Stimulated activated memory B cell treated with anti-CD40 and anti-IgM and Interleukin-4, amounts not matched to agents 10 μg/mL and 1 μg/mL and 100 μg/mL, for 72 hours (primary cell): ENCODE measurements at regions not wholly inside any gene's neighbourhood (a gene's known extent, or its start where the extent isn't known, plus 50 kb on each side); places are given as distances from the start of the nearest gene placed in this dataset.

Source experiments
- ATAC-seq: fragments of 150-1000 bp; cut with Tn5 transposase; 2 replicates; pipeline ENCODE4 v1.10.0; 2021
- H3K27ac Mint-ChIP-seq: one replicate; pipeline ENCODE4 v1.8.0; 2022; ENCODE audit warnings: mild to moderate bottlenecking, mixed read lengths
- H3K27me3 Mint-ChIP-seq: one replicate; pipeline ENCODE4 v1.8.0; 2022; ENCODE audit warnings: mixed read lengths
- H3K36me3 Mint-ChIP-seq: one replicate; pipeline ENCODE4 v1.8.0; 2022; ENCODE audit warnings: mixed read lengths
- H3K4me1 Mint-ChIP-seq: one replicate; pipeline ENCODE4 v1.8.0; 2022; ENCODE audit warnings: mixed read lengths
- H3K4me3 Mint-ChIP-seq: one replicate; pipeline ENCODE4 v1.8.0; 2022; ENCODE audit warnings: mild to moderate bottlenecking, moderate library complexity, mixed read lengths
- H3K9me3 Mint-ChIP-seq: one replicate; pipeline ENCODE4 v1.8.0; 2022; ENCODE audit warnings: mixed read lengths

- no peak for ATAC-seq
- no peaks in the 10 kb centered on the region for H3K27me3 Mint-ChIP-seq
Measured at GRCh38 chrX:20767346-20767745, 500.6 kb upstream of the RPS6KA3 start.

GRCh38 chrX:20756585-20756984, 489.9 kb upstream of the RPS6KA3 start:
- ATAC-seq: no peak
- Mint-ChIP-seq H3K36me3 (no peaks in the 10 kb centered on the region), H3K27me3 (no peaks in the 10 kb centered on the region), H3K4me3 (no peak overlapping the region), H3K9me3 (no peaks in the 10 kb centered on the region), H3K27ac (no peak overlapping the region), H3K4me1 (no peaks in the 10 kb centered on the region)

More at GRCh38 chrX:20767346-20767745, 500.6 kb upstream of the RPS6KA3 start:
- Mint-ChIP-seq H3K36me3 (no peaks in the 10 kb centered on the region), H3K27ac (no peak overlapping the region), H3K4me3 (no peak overlapping the region), H3K4me1 (no peaks in the 10 kb centered on the region), H3K9me3 (peaks cover 4% of the 10 kb centered on the region)

- Mint-ChIP-seq H3K4me1 (no peaks in the 10 kb centered on the region), H3K4me3 (no peak overlapping the region), H3K9me3 (no peaks in the 10 kb centered on the region), H3K36me3 (no peaks in the 10 kb centered on the region), H3K27me3 (no peaks in the 10 kb centered on the region), H3K27ac (no peak overlapping the region)
- ATAC-seq: no peak
Measured at GRCh38 chrX:20753076-20753475, 486.4 kb upstream of the RPS6KA3 start.

GRCh38 chrX:20746690-20747089, 480.0 kb upstream of the RPS6KA3 start:
- Mint-ChIP-seq H3K36me3 (no peaks in the 10 kb centered on the region), H3K4me3 (no peak overlapping the region), H3K9me3 (no peaks in the 10 kb centered on the region), H3K4me1 (no peaks in the 10 kb centered on the region), H3K27me3 (no peaks in the 10 kb centered on the region), H3K27ac (no peak overlapping the region)
- ATAC-seq: no peak

- Mint-ChIP-seq H3K27me3 (no peaks in the 10 kb centered on the region), H3K4me3 (no peak overlapping the region), H3K4me1 (peaks cover 5% of the 10 kb centered on the region), H3K27ac (no peak overlapping the region), H3K36me3 (no peaks in the 10 kb centered on the region), H3K9me3 (no peaks in the 10 kb centered on the region)
- no peak for ATAC-seq
Measured at GRCh38 chrX:20743046-20743445, 476.3 kb upstream of the RPS6KA3 start.

- ATAC-seq: no peak
- H3K4me1 Mint-ChIP-seq: peaks cover 5% of the 10 kb centered on the region
- no peaks in the 10 kb centered on the region for H3K27me3 Mint-ChIP-seq
- H3K36me3 Mint-ChIP-seq: no peaks in the 10 kb centered on the region
- no peak overlapping the region for H3K27ac Mint-ChIP-seq
- no peaks in the 10 kb centered on the region for H3K9me3 Mint-ChIP-seq
- H3K4me3 Mint-ChIP-seq: no peak overlapping the region
Measured at GRCh38 chrX:20742106-20742505, 475.4 kb upstream of the RPS6KA3 start.

GRCh38 chrX:20740443-20740842, 473.7 kb upstream of the RPS6KA3 start:
- H3K36me3 Mint-ChIP-seq: no peaks in the 10 kb centered on the region
- ATAC-seq: no peak
- peaks cover 5% of the 10 kb centered on the region for H3K4me1 Mint-ChIP-seq
- H3K9me3 Mint-ChIP-seq: no peaks in the 10 kb centered on the region
- no peak overlapping the region for H3K4me3 Mint-ChIP-seq
- no peak overlapping the region for H3K27ac Mint-ChIP-seq
- H3K27me3 Mint-ChIP-seq: no peaks in the 10 kb centered on the region

- H3K27me3 Mint-ChIP-seq: no peaks in the 10 kb centered on the region
- H3K9me3 Mint-ChIP-seq: no peaks in the 10 kb centered on the region
- no peak for ATAC-seq
- no peak overlapping the region for H3K27ac Mint-ChIP-seq
- H3K36me3 Mint-ChIP-seq: no peaks in the 10 kb centered on the region
- H3K4me3 Mint-ChIP-seq: no peak overlapping the region
- H3K4me1 Mint-ChIP-seq: peaks cover 5% of the 10 kb centered on the region
Measured at GRCh38 chrX:20739038-20739745, 472.5 kb upstream of the RPS6KA3 start.

- Mint-ChIP-seq H3K4me3 (no peak overlapping the region), H3K27ac (no peak overlapping the region), H3K36me3 (no peaks in the 10 kb centered on the region), H3K9me3 (no peaks in the 10 kb centered on the region), H3K4me1 (no peaks in the 10 kb centered on the region), H3K27me3 (no peaks in the 10 kb centered on the region)
- ATAC-seq: no peak
Measured at GRCh38 chrX:20729416-20729815, 462.7 kb upstream of the RPS6KA3 start.

- Mint-ChIP-seq H3K9me3 (no peaks in the 10 kb centered on the region), H3K27me3 (no peaks in the 10 kb centered on the region), H3K4me1 (no peaks in the 10 kb centered on the region), H3K4me3 (no peak overlapping the region), H3K36me3 (no peaks in the 10 kb centered on the region), H3K27ac (no peak overlapping the region)
- no peak for ATAC-seq
Measured at GRCh38 chrX:20727447-20727846, 460.7 kb upstream of the RPS6KA3 start.

- no peak for ATAC-seq
- H3K4me1 Mint-ChIP-seq: no peaks in the 10 kb centered on the region
- no peaks in the 10 kb centered on the region for H3K36me3 Mint-ChIP-seq
- no peak overlapping the region for H3K27ac Mint-ChIP-seq
- H3K27me3 Mint-ChIP-seq: peaks cover 8% of the 10 kb centered on the region
- peaks cover 3% of the 10 kb centered on the region for H3K9me3 Mint-ChIP-seq
- no peak overlapping the region for H3K4me3 Mint-ChIP-seq
Measured at GRCh38 chrX:20720954-20721626, 454.4 kb upstream of the RPS6KA3 start.

GRCh38 chrX:20718592-20719380, 452.1 kb upstream of the RPS6KA3 start:
- no peak overlapping the region for H3K4me3 Mint-ChIP-seq
- H3K9me3 Mint-ChIP-seq: peaks cover 3% of the 10 kb centered on the region
- H3K36me3 Mint-ChIP-seq: no peaks in the 10 kb centered on the region
- peaks cover 8% of the 10 kb centered on the region for H3K27me3 Mint-ChIP-seq
- no peaks in the 10 kb centered on the region for H3K4me1 Mint-ChIP-seq
- no peak overlapping the region for H3K27ac Mint-ChIP-seq
- no peak for ATAC-seq

GRCh38 chrX:20715176-20715575, 448.5 kb upstream of the RPS6KA3 start:
- Mint-ChIP-seq H3K27ac (no peak overlapping the region), H3K27me3 (no peaks in the 10 kb centered on the region), H3K4me1 (no peaks in the 10 kb centered on the region), H3K4me3 (no peak overlapping the region), H3K36me3 (no peaks in the 10 kb centered on the region), H3K9me3 (peaks cover 3% of the 10 kb centered on the region)
- no peak for ATAC-seq

GRCh38 chrX:20712811-20713210, 446.1 kb upstream of the RPS6KA3 start:
- Mint-ChIP-seq H3K27ac (no peak overlapping the region), H3K36me3 (no peaks in the 10 kb centered on the region), H3K4me3 (no peak overlapping the region), H3K27me3 (no peaks in the 10 kb centered on the region), H3K9me3 (peaks cover 3% of the 10 kb centered on the region), H3K4me1 (no peaks in the 10 kb centered on the region)
- ATAC-seq: no peak

- H3K27ac Mint-ChIP-seq: no peak overlapping the region
- H3K36me3 Mint-ChIP-seq: no peaks in the 10 kb centered on the region
- H3K27me3 Mint-ChIP-seq: no peaks in the 10 kb centered on the region
- no peak overlapping the region for H3K4me3 Mint-ChIP-seq
- H3K9me3 Mint-ChIP-seq: no peaks in the 10 kb centered on the region
- H3K4me1 Mint-ChIP-seq: no peaks in the 10 kb centered on the region
- ATAC-seq: no peak
Measured at GRCh38 chrX:20711366-20711765, 444.7 kb upstream of the RPS6KA3 start.
